K562 (cell line): ENCODE measurements at regions not wholly inside any gene's neighbourhood (a gene's known extent, or its start where the extent isn't known, plus 50 kb on each side); places are given as distances from the start of the nearest gene placed in this dataset.
A peak's percentile ranks its signal among the peaks of the same experiment; 100 is the strongest.

Experiments
- ATF1 ChIP-seq, 2 experiments: fragments of 450-650 bp in 1 of 2; IDR thresholded peaks; 2 replicates each; pipeline ENCODE4 v1.6.1; 2016; ENCODE audit warnings: missing compliant biosample characterization in 1 of 2, missing genetic modification characterization in 1 of 2
- CBX3 ChIP-seq, 2 experiments: IDR thresholded peaks; 1 replicate in 1 of 2; 2 replicates in 1 of 2; pipeline ENCODE4 v1.6.1; 2012; ENCODE audit warnings: inconsistent platforms in 2 of 2, low read length in 2 of 2, borderline replicate concordance in 1 of 2, control low read depth in 1 of 2
- CC2D1A ChIP-seq: fragments of 450-650 bp; IDR thresholded peaks from 2 replicates; pipeline ENCODE4 v1.6.1; 2017; ENCODE audit warnings: mild to moderate bottlenecking
- NUFIP1 ChIP-seq: fragments of 450-650 bp; IDR thresholded peaks from 2 replicates; pipeline ENCODE4 v1.6.1; 2018; ENCODE audit not compliant: partially characterized antibody
- PHF8 ChIP-seq: fragments of 200-600 bp; sonication (generic); IDR thresholded peaks from 2 replicates; pipeline ENCODE4 v1.6.1; 2012; ENCODE audit warnings: mixed run types, mild to moderate bottlenecking, inconsistent platforms, low read length, moderate library complexity, borderline replicate concordance
- PPARD ChIP-seq: fragments of 250-450 bp; sonication (Bioruptor Pico); IDR thresholded peaks from 2 replicates; pipeline ENCODE4 v1.8.0; 2022; ENCODE audit warnings: inconsistent platforms, mild to moderate bottlenecking, moderate library complexity
- SMARCA4 ChIP-seq: fragments of 450-650 bp; IDR thresholded peaks from 2 replicates; pipeline ENCODE4 v1.6.1; 2016
- TEAD4 ChIP-seq, 2 experiments: sonication (generic) in 1 of 2; formaldehyde crosslinking in 1 of 2; IDR thresholded peaks; 2 replicates each; pipeline versions ENCODE4 v1.6.1 to v1.8.0; 2012 to 2022; ENCODE audit warnings: borderline replicate concordance in 1 of 2, inconsistent platforms in 1 of 2, low read length in 1 of 2, mild to moderate bottlenecking in 1 of 2, missing genetic modification reagents in 1 of 2
- TRIM28 ChIP-seq: fragments of 450-650 bp; IDR thresholded peaks from 2 replicates; pipeline ENCODE4 v1.6.1; 2017
- ZNF175 ChIP-seq: fragments of 200-800 bp; sonication (Bioruptor generic); IDR thresholded peaks from 2 replicates; pipeline ENCODE4 v1.6.1; 2016; ENCODE audit warnings: low read depth, mild to moderate bottlenecking, missing genetic modification characterization, missing compliant biosample characterization
- TF ChIP-seq, protein P1 (sequence below): fragments of 450-650 bp; IDR thresholded peaks from 2 replicates; pipeline ENCODE4 v1.6.1; 2016
- TF ChIP-seq, protein P2 (sequence below), 2 experiments: fragments of 450-650 bp in 1 of 2; sonication (generic) in 1 of 2; formaldehyde crosslinking in 1 of 2; IDR thresholded peaks; 2 replicates each; pipeline versions ENCODE4 v1.7.1 to v1.9.0; 2016 to 2022; ENCODE audit warnings: inconsistent platforms in 1 of 2, mild to moderate bottlenecking in 1 of 2, missing genetic modification reagents in 1 of 2

DNA sequence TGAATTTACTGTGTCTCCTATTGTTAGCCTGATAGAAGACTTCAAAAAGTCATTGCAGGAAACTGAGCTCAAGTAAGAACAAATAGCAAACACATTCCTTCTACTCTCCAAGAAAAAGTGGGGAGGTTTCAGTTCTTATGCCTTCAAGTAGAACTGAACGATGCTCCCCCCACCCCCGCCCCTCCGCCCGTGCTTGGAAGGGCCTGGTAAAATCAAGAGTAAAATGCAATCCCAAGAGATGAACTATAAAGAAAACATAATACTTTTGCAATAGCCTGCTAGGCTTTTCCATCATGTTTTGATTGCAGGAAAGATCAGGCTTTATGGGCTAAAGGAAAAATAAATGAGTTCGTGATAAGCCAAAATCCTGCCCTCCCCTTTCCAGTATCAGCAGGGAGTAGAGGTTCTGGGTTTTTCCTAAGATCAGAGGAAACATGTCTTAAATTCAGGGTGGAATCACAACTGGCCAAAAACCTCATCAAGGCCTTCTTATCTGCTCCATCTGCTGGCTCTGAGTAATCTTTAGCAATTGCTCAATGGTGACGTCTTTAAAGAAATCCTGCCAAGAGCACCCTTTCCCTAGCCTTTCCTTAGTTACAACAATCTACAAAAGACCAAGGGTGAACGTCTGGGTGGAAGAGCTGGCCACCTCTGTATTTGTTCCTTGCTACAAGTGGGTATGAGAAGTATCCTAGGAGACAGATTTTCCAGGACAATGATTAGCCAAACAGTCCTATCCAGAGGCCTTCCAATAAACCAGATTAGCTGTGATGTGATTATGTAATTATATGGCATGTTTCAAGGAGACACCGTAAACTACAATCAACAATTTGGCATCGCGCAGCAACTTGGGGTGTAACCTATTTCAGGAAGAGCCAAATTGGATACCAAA lies 66.3 kb upstream of the FAM9C start (continued):
- TF ChIP-seq, protein P1, sequence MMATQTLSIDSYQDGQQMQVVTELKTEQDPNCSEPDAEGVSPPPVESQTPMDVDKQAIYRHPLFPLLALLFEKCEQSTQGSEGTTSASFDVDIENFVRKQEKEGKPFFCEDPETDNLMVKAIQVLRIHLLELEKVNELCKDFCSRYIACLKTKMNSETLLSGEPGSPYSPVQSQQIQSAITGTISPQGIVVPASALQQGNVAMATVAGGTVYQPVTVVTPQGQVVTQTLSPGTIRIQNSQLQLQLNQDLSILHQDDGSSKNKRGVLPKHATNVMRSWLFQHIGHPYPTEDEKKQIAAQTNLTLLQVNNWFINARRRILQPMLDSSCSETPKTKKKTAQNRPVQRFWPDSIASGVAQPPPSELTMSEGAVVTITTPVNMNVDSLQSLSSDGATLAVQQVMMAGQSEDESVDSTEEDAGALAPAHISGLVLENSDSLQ: no peak
- TF ChIP-seq CBX3 (IDR thresholded peaks at IDR 0.05; ENCODE audit: borderline replicate concordance in 1 of 2, low read length in 2 of 2): no peak
- TF ChIP-seq, protein P2, sequence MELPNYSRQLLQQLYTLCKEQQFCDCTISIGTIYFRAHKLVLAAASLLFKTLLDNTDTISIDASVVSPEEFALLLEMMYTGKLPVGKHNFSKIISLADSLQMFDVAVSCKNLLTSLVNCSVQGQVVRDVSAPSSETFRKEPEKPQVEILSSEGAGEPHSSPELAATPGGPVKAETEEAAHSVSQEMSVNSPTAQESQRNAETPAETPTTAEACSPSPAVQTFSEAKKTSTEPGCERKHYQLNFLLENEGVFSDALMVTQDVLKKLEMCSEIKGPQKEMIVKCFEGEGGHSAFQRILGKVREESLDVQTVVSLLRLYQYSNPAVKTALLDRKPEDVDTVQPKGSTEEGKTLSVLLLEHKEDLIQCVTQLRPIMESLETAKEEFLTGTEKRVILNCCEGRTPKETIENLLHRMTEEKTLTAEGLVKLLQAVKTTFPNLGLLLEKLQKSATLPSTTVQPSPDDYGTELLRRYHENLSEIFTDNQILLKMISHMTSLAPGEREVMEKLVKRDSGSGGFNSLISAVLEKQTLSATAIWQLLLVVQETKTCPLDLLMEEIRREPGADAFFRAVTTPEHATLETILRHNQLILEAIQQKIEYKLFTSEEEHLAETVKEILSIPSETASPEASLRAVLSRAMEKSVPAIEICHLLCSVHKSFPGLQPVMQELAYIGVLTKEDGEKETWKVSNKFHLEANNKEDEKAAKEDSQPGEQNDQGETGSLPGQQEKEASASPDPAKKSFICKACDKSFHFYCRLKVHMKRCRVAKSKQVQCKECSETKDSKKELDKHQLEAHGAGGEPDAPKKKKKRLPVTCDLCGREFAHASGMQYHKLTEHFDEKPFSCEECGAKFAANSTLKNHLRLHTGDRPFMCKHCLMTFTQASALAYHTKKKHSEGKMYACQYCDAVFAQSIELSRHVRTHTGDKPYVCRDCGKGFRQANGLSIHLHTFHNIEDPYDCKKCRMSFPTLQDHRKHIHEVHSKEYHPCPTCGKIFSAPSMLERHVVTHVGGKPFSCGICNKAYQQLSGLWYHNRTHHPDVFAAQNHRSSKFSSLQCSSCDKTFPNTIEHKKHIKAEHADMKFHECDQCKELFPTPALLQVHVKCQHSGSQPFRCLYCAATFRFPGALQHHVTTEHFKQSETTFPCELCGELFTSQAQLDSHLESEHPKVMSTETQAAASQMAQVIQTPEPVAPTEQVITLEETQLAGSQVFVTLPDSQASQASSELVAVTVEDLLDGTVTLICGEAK (IDR thresholded peaks at IDR 0.05): no peak
- TF ChIP-seq, protein P2 (CRISPR knock-in tag; IDR thresholded peaks at IDR 0.05): no peak
- TF ChIP-seq ZNF175 (CRISPR knock-in tag): 0 out of 2 replicates have a peak, but pooled peaks have one; percentile 22
- no peak for TF ChIP-seq PPARD (CRISPR knock-in tag)
- TF ChIP-seq NUFIP1: no peak
- TF ChIP-seq TEAD4 (IDR thresholded peaks at IDR 0.05; ENCODE audit: low read length): peak; percentile 34; the same call in 1 of the 2 replicates
- no peak for TF ChIP-seq TEAD4 (CRISPR knock-in tag; IDR thresholded peaks at IDR 0.05; ENCODE audit: borderline replicate concordance)
- no peak for TF ChIP-seq ATF1 (CRISPR knock-in tag; IDR thresholded peaks at IDR 0.05)
- TF ChIP-seq ATF1 (tag; IDR thresholded peaks at IDR 0.05): peak; percentile 33; the same call in 1 of the 2 replicates
- no peak for TF ChIP-seq TRIM28
- TF ChIP-seq CC2D1A: no peak
- 0 out of 2 replicates have a peak, but pooled peaks have one; percentile 50 for TF ChIP-seq SMARCA4
- no peak for TF ChIP-seq PHF8
